Stimulated activated CD4-positive, alpha-beta T cell treated with anti-CD3 and anti-CD28 coated beads, TNF-alpha, amount 100 ng/mL, for 1 hour (primary cell): ENCODE measurements at regions not wholly inside any gene's neighbourhood (a gene's known extent, or its start where the extent isn't known, plus 50 kb on each side); places are given as distances from the start of the nearest gene placed in this dataset.
"Not testable (repeated sequence)": the region's sequence is repeated elsewhere in the genome, so short reads cannot be mapped to it uniquely, and the experiment has no call there.

Source experiments
- DNase-seq, 3 donors: peaks; one replicate each; pipeline ENCODE4 v3.0.0-alpha.2; 2020; ENCODE audit warnings: low read depth in 3 of 3, low spot score in 1 of 3

DNA sequence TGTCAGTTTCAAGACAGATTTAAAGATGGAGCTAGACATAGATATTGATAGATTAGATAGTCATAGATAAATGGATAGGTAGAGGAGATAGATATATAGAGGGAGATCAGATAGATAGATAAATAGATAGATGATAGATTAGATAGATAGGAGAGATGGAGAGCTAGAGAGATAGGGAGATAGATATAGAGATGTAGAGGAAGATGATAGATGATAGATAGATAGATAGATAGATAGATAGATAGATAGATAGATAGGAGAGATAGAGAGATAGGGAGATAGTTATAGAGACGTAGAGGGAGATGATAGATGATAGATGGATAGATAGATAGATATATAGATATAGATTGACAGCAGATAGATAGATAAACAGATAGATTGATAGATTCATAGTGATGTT, 1038.8 kb upstream of the AUTS2 start:
- DNase-seq: no peak

DNA sequence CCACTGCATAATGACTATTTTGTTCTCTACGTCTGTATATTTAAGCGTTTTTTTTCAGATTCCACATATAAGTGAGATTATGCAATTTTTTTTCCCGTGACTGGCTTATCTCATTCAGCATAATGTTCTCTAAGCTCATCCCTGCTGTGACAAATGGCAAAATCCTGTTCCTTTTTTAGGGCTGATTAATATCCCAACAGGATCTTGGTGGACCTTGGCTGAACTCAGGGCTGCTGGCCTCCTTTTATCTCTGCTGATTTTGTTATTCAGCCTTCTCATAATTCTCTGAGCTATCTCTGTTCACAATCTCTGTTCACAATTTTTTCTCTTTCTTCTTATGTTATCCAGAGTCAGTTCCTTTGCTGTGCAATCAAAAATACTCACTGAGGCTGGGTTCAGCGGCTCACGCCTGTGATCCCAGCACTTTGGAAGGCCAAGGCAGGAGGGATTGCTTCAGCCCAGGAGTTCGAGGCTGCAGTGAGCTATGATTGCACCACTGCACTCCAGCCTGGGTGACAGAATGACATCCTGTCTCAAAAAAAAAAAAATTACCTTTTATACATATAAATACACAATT, 1035.9 kb upstream of the AUTS2 start:
- no peak for DNase-seq

DNA sequence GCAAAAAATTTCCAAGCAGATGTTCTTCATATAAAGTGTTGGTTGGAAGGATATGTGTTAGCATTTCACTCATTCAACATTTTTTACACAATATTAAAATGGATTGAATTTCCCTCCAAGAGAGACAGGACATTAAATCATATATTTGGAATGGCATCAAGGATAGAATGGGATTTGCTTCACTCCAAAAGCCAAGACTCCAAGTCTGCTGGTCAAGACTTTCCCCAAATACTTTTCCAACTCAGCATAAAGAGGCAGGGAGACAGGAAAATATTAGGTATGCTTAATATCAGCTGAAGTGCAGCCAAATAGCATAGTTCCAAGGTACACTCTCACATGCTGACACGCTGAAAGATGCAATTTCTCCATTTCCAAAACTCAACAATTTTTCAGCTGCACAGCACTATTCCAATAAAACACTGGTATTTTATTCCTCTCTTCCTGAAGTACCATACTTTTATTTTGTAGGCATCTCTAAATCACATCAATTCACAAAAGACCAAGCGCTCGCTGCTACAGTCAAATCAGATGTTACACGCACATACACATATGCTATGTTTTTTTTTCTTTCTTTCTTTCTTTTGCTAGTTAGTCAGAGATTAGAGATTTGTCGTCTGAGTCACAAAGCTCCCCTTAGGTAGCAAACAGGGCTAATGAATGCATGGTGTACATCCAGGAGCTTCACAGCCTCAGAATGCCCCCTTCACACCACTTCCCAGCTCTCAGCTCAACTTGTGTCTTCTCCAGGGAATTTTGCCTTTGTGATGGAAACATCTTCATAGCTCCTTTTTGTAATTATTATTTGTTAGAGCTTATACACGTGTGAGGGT, 1033.8 kb upstream of the AUTS2 start:
- no peak for DNase-seq

DNA sequence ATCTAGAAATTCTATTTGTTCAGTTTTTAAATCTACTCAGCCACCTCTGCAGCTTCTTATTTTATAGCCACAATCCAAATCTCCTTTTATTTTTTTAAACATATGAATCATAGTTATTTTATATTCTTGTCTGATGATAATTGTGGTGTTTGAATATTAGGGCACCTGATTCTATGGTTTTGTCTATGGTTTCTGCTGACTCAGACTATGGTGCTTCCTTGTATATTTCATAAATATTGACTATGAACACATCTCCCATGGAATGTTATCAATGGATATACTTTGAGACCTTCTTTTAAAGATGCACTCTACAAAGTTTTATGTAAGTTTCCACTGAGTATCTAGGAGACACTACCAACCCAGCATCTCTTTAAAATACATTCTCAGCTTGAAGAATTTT, 1027.0 kb upstream of the AUTS2 start:
- DNase-seq: no peak

- DNase-seq: no peak
Observed at GRCh38 chr7:68573271-68574005, 1024.8 kb upstream of the AUTS2 start.

- DNase-seq: no peak
Observed at GRCh38 chr7:68576366-68576765, 1021.9 kb upstream of the AUTS2 start.

- DNase-seq: no peak
Observed at GRCh38 chr7:68581417-68581816, 1016.9 kb upstream of the AUTS2 start.

- DNase-seq: no peak
Observed at GRCh38 chr7:68587599-68587998, 1010.7 kb upstream of the AUTS2 start.

GRCh38 chr7:68601826-68602225, 996.4 kb upstream of the AUTS2 start:
- DNase-seq: no peak

DNA sequence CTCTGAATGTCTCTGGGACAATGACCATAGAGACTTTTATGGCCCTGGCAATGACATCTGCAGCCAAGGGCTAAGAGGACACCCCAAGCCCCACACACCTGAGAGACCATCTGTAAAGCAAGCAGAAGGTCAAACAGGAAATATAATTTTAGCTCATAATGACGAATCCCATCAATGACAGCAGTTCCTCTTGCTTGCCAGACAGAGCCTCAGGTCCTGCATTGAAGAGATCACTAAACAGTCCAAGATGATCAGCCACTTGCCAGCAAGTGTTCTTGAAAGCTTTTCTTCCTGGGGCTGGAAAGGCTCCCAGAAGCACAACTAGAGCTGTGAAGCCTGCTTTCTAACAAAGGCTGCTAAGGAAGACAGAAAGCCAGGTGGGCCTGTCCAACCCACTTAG, 993.7 kb upstream of the AUTS2 start:
- DNase-seq: no peak

DNA sequence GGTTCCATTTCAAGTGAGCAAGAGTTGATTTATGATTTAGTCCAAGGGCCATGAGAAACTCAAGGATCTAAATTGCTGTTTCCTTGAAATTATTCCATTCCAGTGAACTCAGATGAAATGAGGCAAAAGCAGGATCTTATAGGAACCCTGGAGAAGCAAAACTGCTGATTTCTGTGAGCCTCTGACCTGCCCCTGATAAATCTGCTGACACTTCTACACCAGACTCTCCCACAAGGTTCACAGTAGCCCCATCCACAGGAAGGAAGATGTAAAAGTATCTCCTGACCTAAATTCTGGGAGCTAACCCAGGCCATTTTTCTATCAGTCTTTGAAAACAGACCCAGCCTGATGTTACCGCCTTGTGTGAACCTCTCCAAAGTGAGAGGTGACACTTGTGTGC, 987.6 kb upstream of the AUTS2 start:
- DNase-seq: no peak

DNA sequence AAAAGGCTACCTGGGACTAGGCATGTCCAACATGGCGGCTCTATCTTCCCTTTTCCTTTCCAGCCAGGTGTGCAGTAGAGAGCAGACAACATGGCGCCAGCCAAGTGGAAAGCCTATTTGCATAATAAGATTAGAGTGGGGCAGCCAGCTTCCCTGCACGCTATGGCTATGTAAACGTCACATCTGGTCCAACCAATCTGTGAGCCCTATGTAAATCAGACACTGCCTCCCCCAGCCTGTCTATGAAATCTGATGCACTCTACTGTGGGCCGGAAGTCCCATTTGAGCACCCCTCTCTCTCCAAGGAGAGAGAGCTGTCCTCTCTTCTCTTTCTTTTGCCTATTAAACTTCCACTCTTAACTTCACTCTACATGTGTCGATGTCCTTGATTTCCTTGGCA, 984.9 kb upstream of the AUTS2 start:
- no peak for DNase-seq

- DNase-seq: no peak
Observed at GRCh38 chr7:68613897-68614296, 984.4 kb upstream of the AUTS2 start.

GRCh38 chr7:68619526-68619925, 978.7 kb upstream of the AUTS2 start:
- DNase-seq: no peak

DNA sequence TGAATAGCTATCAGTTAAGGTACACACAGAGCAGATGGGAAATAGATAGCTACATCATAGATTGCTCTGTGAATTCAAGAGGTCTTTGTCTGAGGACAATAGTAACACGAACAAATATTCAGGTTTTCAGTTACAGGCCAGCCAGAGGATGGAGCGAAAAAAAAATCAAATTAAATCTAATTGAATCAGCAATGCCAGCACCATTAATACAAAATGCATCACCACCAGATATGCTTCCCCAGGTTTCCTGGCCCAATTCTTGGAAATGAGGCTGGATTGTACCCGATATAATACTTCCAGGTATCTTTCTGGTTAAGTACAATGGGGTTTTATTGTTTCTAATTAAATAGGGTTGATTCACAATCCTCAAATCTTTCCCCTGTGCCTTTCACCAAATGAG, 975.8 kb upstream of the AUTS2 start:
- no peak for DNase-seq

GRCh38 chr7:68623030-68623429, 975.2 kb upstream of the AUTS2 start:
- DNase-seq: no peak

DNA sequence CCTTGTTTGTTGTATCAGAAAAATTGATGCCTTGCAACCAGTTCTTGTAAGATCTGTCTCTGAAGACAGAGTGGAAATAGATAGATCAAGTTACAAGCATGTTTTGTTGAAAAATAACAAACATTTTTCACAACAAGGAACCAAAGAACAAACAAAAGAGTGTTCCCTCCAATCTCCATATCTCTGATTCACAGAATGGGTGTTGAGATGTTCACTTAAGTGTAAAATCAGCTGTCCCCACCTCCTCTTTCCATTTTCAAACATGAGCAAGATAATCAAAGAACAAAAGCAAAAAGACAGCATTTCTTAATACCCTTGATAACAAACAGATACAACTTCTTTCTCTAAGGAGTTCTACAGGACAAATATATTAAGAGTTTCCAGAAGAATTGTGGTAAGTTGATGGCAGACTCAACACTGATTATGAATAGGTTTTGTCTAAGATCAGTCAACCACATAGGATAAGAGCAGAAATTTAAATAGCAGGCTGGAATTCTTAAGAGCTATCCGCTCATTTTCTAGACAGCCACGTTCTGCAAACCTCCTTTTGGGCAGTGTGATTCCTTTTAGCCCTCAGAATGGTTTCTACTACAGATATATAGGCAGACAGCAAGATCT, 970.9 kb upstream of the AUTS2 start:
- DNase-seq: no peak

DNA sequence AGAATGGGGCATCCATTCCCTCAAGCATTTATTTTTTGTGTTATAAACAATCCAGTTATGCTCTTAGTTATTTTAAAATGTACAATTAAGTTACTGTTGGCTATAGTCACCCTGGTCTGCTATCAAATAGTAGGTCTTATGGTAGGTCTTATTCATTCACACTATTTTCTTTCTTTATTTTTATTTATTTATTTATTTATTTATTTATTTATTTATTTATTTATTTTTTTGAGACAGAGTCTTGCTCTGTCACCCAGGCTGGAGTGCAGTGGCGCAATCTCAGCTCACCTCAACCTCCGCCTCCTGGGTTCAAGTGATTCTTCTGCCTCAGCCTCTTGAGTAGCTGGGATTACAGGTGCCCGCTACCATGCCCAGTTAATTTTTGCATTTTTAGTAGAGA, 967.4 kb upstream of the AUTS2 start:
- not testable (repeated sequence) for DNase-seq

GRCh38 chr7:68640103-68640502, 958.2 kb upstream of the AUTS2 start:
- no peak for DNase-seq

- DNase-seq: no peak
Observed at GRCh38 chr7:68642727-68643126, 955.5 kb upstream of the AUTS2 start.

DNA sequence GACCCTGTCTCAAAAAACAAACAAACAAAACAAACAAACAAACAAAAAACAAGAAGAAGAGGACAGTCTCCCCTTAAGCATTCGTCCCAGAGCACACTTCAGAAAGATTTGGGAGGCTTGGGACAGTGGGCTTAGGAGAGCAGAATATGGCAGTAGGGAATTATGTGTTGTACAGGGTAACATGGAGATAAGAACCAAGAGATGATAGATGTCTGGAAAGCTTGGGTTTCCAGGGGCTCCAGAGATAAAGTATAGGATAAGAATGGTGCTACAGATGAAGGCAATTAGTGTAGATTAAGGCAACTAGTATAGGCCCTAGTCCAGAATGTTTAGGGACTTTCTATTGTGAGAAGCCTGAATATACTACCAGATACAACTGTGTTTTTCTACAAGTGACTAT, 934.9 kb upstream of the AUTS2 start:
- no peak for DNase-seq

GRCh38 chr7:68671046-68671445, 927.2 kb upstream of the AUTS2 start:
- DNase-seq: no peak
